ENCODE measurements at regions not wholly inside any gene's neighbourhood (a gene's known extent, or its start where the extent isn't known, plus 50 kb on each side); places are given as distances from the start of the nearest gene placed in this dataset.
"Not testable (repeated sequence)": the region's sequence is repeated elsewhere in the genome, so short reads cannot be mapped to it uniquely, and the experiment has no call there.

DNA sequence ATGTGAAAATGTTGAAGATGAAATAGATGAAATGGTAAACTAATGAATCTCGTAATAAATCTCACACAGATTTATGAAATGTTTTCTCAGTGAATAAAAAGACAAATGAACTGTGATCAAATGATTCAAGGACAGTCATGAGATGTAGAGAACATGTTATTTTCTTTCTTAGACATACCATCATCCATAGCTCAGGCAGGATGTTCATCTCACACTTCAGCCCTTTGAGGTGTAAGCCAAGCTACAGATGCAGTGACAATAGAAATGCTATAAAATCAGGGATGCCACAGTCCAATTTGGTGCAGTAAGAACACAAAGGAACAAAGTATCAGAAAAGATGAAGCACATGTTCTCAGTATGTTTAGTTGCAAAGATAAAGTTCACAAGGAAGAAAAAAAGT is 242.7 kb upstream of the KRR1 start:
- no peak for DNase-seq

DNA sequence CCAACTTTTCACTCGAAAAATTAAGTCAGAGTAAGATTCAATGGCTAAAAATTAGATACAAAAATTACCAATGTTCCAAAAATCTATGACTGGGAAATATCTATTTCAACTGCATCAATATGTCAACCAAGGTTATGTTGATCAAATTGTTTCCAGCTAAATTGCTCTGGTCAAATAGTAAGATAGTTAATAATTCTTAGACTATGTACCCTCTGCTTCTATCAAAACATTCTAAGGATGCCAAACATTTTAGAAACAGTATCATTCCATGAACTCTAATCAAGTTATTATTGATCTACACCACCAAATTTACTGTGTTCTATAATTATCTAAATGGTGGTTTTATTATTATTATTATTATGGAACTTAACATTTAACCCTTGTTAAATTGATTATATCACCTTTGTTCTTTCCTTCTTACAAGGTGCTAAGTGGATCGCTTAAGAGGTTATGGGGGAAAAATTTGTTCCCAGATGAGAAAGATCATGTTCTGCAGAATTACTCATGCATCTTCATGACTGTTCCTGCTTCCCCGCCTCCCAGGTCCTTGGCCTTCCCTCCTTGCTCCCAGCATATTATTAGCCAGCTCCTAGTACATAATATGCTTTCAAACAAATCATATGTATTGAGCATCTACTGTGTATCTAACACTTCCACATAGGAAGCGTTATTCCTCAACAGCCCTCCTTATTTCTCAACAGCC is 240.5 kb upstream of the KRR1 start:
- DNase-seq = no peak

DNA sequence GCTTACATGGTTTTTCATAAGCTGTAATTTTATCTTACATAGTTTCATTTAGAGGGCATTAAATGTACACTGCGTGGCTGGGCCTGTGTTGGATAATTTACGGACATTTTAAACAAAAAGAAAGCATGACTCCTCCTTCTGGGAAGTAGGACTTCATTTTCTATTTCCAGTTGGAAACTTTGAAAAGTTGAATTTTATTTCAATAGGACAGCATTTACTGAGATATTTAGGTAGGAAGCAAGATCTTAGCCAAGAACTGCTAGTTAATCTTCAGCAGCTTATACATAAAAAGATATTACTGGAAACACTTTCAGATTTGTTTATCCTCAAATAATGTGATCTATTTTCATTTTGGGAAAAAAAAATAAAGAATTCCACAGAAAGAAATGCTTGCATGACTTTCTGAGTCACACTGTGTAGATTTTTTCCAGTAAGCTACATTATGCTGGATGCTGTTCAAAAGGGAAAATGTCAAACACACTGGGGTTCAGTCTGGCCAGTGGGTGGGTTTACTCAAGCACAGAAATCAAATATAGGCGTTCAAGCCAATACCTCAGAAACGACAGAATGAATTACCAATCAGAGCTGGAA is 239.4 kb upstream of the KRR1 start:
- DNase-seq = no peak

DNA sequence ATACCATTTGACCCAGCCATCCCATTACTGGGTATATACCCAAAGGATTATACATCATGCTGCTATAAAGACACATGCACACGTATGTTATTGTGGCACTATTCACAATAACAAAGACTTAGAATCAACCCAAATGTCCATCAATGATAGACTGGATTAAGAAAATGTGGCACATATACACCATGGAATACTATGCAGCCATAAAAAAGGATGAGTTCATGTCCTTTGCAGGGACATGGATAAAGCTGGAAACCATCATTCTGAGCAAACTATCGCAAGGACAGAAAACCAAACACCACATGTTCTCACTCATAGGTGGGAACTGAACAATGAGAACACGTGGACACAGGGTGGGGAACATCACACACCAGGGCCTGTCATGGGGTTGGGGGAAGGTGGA is 237.6 kb upstream of the KRR1 start:
- DNase-seq = not testable (repeated sequence)

DNA sequence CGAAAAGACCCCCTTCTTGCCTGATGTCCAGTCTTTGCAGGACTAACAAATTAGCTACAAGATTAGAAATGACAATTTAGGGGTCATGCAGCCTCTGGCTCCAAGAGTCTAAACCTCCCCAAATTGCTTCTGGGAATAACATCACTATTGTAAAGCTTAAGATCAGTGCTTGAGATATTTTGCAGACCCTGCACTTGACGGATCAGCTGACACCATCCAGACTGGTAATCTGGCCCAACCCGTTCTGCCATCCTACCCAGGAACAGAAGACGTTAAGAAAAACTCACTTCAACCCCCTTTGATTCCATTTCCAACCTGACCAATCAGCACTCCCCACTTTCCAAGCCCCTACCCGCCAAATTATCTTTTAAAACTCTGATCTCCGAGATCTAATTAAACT is 236.7 kb upstream of the KRR1 start:
- DNase-seq = no peak

DNA sequence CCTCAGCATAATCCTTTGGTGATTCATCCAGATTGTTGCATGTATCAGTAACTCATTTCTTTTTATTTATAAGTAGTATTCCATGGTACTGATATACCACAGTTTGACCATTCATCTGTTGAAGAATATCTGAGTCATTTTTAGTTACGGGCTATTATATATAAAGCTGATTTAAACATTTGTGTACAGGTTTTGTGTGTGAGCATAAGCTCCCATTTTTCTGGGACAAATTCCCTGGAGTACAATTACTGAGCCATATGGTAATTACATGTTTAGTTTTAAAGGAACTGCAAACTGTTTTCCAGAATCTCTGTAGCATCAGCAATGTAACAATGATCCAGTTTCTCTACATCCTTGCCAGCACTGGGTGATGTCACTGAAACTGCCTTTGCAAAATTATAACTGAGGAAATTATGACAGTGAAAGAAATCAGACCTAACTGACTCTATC is 236.2 kb upstream of the KRR1 start:
- no peak for DNase-seq

DNA sequence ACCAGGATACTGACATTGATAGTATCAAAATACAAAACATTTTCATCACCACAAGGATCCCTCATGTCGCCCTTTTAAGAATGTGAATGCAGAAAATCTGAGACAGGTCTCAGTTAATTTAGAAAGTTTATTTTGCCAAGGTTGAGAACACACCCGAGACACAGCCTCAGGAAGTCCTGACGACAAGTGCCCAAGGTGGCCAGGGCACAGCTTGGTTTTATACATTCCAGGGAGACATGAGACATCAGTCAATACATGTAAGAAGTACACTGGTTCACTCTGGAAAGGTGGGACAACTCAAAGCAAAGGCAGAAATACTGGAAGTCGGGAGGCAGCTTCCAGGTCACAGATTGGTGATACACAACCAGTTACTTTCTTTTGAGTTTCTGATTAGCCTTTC is 235.2 kb upstream of the KRR1 start:
- DNase-seq = no peak

DNA sequence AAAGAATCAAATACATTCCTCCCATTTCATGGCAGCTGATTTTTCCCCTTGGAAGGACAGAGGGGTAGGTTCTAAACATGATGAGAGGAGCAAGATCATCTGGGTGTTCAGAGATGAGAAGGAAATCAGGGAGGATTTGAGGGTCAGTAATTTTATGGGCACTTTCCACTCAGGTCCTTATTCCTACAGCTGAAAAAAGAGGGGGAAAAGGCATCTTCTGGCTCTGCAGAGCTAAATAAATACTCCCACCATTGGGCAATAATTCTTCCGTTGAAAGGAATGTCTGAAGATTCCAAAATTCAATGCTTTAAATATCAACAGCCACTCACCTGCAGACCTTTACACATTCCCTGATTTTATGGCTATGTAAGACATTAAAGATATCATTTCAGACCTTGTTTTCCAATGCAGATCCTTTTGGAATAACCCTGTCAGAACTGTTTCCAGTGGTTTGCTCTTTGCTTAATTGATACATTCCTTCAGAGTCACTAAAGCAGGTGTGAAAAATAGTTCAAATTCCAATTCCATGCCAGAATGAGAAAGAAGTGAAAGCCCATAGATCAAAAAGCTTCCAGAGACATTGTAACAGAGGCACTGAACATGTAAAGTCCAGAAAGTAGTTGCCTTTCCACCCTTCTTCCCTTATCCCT is 233.3 kb upstream of the KRR1 start:
- DNase-seq = no peak

DNA sequence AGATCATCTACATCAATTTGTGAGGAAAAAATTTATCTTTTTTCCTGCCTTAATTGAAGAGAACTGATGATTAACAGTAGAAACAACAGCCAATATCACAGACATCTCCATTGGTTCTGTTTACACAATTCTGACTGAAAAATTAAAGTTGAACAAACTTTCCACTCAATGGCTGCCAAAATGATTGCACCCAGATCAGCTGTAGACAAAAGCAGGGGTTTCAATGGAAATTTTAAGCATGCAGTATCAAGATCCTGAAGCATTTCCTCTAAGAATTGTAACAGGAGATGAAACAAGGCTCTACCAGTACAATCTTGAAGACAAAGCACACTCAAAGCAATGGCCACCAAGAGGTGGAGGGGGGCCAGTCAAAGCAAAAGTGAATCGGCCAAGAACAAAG is 231.6 kb upstream of the KRR1 start:
- no peak for DNase-seq

DNA sequence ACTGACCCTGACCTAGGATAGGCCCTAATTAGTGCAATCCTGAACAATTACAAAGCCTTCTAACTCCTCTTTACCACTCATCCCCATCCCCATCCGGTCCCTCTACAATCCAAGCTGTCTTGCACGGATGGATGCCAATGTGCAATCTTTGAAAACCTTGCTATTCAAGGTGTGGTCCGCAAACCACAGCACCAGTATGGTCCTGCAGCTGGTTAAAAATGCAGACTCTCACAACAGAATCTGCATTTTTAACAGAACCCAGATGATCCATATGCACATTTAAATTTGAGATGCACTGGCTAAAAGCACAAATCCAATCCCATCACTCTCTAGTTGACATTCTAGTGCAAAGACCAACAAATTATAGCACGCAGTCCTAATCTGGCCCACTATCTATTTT is 230.6 kb upstream of the KRR1 start:
- DNase-seq = no peak

DNA sequence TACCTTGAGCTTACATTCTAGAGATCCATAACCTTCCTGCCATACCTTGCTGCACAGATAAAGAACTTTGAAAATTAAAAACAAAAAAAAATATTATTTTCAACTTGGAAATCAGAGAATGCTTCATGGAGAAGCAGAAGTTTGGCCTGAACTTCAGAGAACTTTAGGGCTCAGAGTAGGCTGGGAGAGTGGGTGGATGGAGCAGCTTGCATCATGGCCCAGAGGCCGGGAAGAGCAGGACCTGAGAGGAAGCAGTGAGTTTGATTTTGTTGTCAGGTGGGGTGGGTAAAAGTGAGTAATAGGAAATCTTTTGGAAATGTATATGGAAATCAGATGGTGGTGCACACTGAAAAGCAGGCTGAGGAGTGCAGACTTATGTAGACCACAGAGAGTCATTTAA is 228.5 kb upstream of the KRR1 start:
- DNase-seq = no peak

DNA sequence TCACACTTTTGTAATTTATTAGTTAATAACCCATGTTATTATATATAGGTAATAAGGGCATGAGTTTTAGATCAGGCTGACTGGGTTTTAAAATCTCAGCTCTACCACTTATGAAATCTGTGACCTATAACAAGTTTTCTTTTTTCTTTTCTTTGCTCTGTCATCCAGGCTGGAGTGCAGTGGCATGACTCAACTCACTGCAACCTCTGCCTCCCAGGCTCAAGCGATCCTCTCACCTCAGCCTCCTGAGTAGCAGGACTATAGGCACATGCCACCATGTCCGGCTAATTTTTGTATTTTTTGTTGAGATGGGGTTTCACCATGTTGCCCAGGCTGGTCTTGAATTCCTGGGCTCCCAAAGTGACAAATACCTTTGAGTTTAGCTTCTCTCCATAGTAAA is 227.7 kb upstream of the KRR1 start:
- DNase-seq = not testable (repeated sequence)

DNA sequence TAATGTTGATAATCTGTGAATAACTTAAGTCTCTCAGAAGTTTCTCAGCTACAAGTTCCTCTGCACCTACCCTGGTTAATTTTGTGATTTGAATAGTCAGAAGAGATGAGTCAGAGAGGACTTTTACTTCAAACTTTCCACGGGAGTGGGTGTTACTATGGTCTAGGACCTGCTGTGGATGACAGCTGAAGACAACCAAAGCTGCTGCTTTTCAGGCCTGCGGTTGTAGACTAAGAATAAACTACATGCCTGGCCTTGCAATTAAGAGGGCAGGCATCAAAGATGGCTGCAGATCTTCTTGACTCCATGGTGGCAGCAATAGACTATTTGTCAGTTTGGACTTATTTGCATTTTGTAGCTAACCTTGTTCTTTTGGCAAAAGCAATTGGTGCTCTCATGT is 227.1 kb upstream of the KRR1 start:
- no peak for DNase-seq

DNA sequence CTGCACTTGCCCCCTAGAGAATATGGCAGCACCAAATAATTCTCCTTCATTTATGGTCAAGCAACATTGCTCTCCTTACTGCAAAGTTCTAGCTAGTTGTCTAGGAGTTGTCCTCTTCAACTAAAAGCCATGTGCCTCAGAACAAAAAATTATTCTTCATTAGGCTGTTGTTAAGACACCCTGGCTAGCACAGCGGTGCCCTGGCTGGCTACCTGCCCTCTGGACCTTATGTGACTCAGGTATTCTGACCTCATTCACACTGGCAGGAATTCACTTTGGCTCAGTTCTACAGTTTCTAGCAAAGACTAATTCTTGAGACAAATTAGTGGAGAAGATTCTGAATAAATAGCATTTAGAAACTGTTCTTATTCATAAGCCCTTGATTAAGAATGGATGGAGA is 224.4 kb upstream of the KRR1 start:
- no peak for DNase-seq

DNA sequence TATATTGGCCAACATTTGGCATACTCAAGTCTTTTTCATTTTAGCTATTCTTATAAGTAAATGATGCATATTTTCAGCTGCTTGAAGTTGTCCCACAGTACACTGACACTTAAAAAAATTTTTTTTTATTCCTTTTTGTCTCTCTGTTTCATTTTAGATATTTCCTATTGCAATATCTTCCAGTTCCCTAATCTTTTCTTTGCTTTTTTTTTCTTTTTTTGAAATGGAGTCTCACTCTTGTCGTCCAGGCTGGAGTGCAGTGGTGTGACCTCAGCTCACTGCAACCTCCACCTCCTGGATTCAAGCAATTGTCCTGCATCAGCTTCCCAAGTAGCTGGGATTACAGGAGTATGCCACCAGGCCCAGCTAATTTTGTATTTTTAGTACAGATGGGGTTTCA is 217.4 kb upstream of the KRR1 start:
- no peak for DNase-seq

DNA sequence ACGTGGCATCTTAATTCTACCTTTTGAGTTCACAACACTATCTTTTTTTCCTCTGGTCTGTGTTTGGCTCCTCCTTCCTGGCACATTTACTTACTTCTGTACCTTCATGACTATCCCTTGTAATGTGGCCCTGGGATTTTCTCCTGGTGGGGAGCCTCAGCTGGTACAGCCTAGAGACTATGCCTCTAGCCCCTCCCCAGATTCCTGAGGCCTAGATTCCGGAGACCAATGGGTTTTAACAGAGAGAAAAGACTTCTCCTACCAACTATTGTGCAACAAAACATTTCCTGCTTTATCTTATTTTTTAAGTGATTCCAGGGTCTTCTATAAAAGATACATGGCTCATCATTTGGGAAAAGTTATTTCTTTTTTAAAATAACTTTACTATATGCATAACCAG is 216.2 kb upstream of the KRR1 start:
- DNase-seq = no peak

DNA sequence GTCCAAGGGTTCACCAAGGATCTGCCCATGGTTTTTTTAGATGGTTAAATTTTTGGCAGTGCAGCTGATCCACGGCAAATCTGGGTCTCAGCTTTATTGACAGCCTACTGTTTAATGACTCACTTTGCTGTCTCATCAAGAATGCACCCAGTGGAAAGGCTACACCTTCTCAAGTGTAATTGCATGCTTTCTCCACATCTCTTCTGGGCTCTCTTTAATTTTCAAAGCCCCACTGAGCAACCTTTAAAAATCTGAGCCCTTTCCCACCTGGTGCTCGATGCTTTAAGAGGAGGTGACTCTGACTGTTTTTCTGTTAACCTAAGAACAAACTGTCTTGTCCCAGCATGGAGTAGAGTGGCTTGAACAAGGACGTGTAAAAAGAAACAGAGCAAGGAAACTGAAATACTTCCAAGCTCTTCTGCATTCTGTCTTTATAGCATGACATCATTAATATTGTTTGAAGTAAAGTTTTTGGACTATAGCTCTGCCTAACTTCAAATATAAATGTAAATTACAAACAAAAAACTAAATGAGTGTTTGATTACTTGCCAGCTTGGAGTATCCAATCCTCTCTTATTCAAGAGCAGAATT is 214.2 kb upstream of the KRR1 start:
- no peak for DNase-seq

DNA sequence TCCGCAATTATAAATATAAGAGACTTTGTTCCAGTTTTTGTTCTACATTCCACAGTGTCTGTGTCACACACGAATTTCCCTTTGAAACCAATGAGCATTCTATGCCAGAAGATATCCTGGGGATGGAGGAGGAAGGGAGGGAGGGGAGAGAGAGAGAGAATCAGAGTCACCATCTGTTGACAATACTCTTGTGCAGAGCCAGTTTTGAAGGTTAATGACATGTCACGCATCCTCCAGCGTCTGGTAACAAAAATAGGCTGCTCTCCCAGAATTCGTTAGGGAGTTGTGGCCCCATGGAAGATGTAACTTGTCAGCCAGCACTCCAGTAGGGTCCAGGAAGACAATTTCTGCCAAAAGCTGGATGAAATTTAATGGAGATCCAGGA is 213.5 kb upstream of the KRR1 start:
- DNase-seq = peak; percentile 50

DNA sequence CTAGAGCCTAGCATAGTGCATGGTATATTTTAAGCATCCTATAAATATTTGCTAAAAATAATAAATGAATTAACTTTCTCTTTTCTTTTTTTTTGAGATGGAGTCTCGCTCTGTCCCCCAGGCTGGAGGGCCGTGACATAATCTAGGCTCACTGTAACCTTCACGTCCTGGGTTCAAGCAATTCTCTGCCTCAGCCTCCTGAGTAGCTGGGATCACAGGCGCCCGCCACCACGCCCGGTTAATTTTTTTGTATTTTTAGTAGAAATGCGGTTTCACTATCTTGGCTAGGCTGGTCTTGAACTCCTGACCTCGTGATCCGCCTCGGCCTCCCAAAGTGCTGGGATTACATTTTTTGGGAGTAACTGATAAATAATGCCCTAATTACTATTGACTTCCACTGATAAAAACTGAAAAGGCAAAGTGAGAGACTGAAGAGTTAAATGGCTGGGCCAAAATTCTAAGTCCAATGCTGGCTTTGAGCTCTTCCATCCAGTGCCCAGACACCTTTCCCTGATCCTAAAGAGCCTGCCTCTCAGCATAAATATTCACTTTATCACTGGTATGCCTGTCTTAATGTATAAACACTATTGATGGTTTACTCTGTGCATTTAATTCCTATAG is 213.0 kb upstream of the KRR1 start:
- DNase-seq = no peak

DNA sequence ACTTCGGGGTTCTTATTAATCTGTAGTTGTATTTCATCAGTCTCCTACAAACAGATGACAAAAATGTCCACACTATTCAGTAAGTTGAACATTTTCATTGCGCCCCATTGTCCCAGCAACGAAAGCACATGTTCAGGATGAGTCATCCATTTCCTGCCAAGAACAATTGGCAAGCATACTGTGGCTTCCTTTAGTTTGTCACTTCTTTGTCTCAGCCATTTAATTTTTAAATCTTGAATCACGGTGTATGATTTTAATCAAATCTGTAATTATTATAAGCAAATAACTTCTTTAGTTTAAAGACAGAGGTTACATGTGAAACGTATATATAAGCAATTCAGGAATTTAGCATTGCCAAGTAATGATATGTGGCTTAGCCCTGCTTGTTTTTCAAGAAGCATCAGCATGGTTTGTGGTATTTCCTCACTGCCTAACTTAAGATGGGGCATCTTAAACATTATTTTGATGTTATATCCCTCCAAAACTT is 211.3 kb upstream of the KRR1 start:
- peak; percentile 52 for DNase-seq

DNA sequence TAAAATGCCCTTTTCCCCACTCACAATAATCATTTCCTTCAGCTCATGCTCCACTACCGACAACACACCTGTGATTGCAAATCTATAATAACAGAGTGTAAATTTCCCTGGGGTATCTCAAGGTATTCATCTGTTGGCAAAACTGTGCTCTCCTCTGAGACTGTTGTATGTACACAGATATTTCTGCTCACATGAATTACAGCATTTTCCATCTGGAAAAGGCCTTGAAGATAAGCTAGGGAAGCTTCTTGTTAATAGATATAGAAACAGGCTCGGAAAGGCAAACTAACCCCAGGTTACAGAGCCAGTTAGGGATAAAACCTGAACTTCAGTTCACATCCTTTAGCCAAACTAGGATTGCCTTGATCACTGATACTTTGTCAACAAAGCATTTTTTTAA is 210.4 kb upstream of the KRR1 start:
- DNase-seq = peak; percentile 14

DNA sequence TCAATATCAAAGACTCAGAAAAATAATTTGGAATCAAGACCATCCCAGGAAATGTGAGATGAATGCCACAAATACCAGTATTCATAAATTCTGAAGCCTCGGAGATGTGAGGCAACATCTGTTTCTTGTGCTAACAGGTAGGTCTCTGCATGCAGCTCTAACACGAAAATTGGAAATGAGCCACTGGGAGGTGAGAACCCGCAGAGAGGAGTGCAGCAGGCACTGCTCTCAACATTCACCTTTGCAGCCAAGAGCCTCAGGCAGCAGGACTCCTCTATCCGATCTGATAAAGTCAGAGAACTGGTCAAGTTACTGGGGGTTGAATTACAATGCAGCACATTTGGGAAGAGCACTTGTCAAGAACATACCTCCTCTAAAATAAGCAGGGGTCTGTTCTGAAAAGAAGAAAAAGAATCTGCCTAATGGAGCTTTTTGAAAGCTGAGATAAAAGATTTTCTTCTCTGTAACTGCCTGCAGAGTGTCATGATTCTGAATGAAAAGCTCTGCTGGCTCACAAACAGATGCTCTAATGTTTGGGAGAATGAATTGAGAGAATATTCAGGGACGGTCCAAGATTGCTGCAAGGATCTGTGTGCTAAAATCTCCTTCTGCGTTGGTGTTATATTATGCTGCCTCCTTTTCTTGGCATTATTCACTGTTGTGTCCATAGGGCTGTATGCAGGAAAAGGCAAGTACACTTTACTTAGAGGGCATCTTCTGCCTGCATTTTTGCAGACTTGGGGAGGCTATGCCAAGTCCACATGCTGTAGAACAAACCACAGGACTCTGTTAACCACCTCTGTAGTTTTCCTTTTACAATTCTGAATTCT is 209.6 kb upstream of the KRR1 start:
- peak; percentile 64 for DNase-seq

DNA sequence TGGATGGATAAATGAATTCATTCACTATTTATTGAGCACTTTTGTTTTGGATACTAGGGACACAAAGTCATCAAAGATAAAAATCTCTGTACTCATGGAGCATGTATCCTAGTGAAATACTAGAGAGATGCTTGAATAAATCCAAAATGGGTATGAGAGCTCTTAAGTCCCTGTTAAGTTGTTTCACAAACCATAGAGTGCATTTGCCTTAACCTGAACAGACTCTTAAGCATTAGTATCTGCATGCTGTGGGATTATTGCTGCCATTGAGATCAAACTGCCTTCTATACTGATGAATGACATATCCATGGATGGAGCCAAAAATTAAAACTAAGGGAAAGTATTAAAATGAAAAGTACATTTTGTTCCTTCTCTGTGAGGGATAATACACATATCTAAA is 206.5 kb upstream of the KRR1 start:
- no peak for DNase-seq

Measured in NCI-H146 (cell line).